ENCODE measurements at regions not wholly inside any gene's neighbourhood (a gene's known extent, or its start where the extent isn't known, plus 50 kb on each side); places are given as distances from the start of the nearest gene placed in this dataset.

- H3K4me3 ChIP-seq (ENCODE audit: control insufficient read depth, low read depth, low read length) = no peak overlapping the region
- no peak for DNase-seq (ENCODE audit: low read depth)
- TF ChIP-seq CTCF (conservative IDR thresholded peaks at IDR 0.05; ENCODE audit: control insufficient read depth, insufficient read depth, low read depth, low read length) = no peak
Observed at GRCh38 chr2:238576674-238577073, 149.9 kb downstream of the ASB1 start.

- TF ChIP-seq CTCF (conservative IDR thresholded peaks at IDR 0.05; ENCODE audit: control insufficient read depth, insufficient read depth, low read depth, low read length) = no peak
- no peak overlapping the region for H3K4me3 ChIP-seq (ENCODE audit: control insufficient read depth, low read depth, low read length)
- DNase-seq (ENCODE audit: low read depth) = no peak
Observed at GRCh38 chr2:238578256-238578655, 151.5 kb downstream of the ASB1 start.

GRCh38 chr2:238580486-238580885, 153.8 kb downstream of the ASB1 start:
- H3K4me3 ChIP-seq (ENCODE audit: control insufficient read depth, low read depth, low read length) = no peak overlapping the region
- DNase-seq (ENCODE audit: low read depth) = no peak
- no peak for TF ChIP-seq CTCF (conservative IDR thresholded peaks at IDR 0.05; ENCODE audit: control insufficient read depth, insufficient read depth, low read depth, low read length)

GRCh38 chr2:238581126-238581525, 154.4 kb downstream of the ASB1 start:
- H3K4me3 ChIP-seq (ENCODE audit: control insufficient read depth, low read depth, low read length) = no peak overlapping the region
- no peak for DNase-seq (ENCODE audit: low read depth)
- no peak for TF ChIP-seq CTCF (conservative IDR thresholded peaks at IDR 0.05; ENCODE audit: control insufficient read depth, insufficient read depth, low read depth, low read length)

GRCh38 chr2:238582159-238582558, 155.4 kb downstream of the ASB1 start:
- TF ChIP-seq CTCF (conservative IDR thresholded peaks at IDR 0.05; ENCODE audit: control insufficient read depth, insufficient read depth, low read depth, low read length) = no peak
- peak; percentile 63 for DNase-seq (ENCODE audit: low read depth)
- H3K4me3 ChIP-seq (ENCODE audit: control insufficient read depth, low read depth, low read length) = no peak overlapping the region

GRCh38 chr2:238584617-238585016, 157.9 kb downstream of the ASB1 start:
- no peak for TF ChIP-seq CTCF (conservative IDR thresholded peaks at IDR 0.05; ENCODE audit: control insufficient read depth, insufficient read depth, low read depth, low read length)
- H3K4me3 ChIP-seq (ENCODE audit: control insufficient read depth, low read depth, low read length) = no peak overlapping the region
- no peak for DNase-seq (ENCODE audit: low read depth)
